Omental fat pad (tissue), 3 donors: ENCODE measurements at regions not wholly inside any gene's neighbourhood (a gene's known extent, or its start where the extent isn't known, plus 50 kb on each side); places are given as distances from the start of the nearest gene placed in this dataset.

Source experiments
- ATAC-seq: fragments of 150-250 bp; one replicate; pipeline ENCODE4 v1.9.1; 2016; ENCODE audit warnings: mild to moderate bottlenecking, moderate library complexity; ENCODE audit not compliant: low FRiP score
- DNase-seq: peaks from one replicate; pipeline ENCODE4 v3.0.0-alpha.2; 2019; ENCODE audit warnings: low spot score
- TF ChIP-seq, protein P1 (sequence below), 3 donors: fragments of 450-650 bp; IDR thresholded peaks; one replicate each; pipeline ENCODE4 v1.5.1; 2016 to 2017; ENCODE audit warnings: antibody characterized with exemption in 3 of 3, mild to moderate bottlenecking in 3 of 3, moderate library complexity in 2 of 3

- ATAC-seq, result no peak
- TF ChIP-seq, protein P1, sequence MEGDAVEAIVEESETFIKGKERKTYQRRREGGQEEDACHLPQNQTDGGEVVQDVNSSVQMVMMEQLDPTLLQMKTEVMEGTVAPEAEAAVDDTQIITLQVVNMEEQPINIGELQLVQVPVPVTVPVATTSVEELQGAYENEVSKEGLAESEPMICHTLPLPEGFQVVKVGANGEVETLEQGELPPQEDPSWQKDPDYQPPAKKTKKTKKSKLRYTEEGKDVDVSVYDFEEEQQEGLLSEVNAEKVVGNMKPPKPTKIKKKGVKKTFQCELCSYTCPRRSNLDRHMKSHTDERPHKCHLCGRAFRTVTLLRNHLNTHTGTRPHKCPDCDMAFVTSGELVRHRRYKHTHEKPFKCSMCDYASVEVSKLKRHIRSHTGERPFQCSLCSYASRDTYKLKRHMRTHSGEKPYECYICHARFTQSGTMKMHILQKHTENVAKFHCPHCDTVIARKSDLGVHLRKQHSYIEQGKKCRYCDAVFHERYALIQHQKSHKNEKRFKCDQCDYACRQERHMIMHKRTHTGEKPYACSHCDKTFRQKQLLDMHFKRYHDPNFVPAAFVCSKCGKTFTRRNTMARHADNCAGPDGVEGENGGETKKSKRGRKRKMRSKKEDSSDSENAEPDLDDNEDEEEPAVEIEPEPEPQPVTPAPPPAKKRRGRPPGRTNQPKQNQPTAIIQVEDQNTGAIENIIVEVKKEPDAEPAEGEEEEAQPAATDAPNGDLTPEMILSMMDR (IDR thresholded peaks at IDR 0.05), result no peak
- DNase-seq, result no peak
Observed at GRCh38 chr18:26714739-26715138, 150.8 kb downstream of the AQP4 start.

- ATAC-seq, result no peak
- TF ChIP-seq, protein P1 (IDR thresholded peaks at IDR 0.05), result no peak
- no peak for DNase-seq
Observed at GRCh38 chr18:26711756-26712155, 153.8 kb downstream of the AQP4 start.

- TF ChIP-seq, protein P1 (IDR thresholded peaks at IDR 0.05), result no peak
- DNase-seq (no peak), ATAC-seq (no peak)
Observed at GRCh38 chr18:26710470-26711096, 154.9 kb downstream of the AQP4 start.

DNA sequence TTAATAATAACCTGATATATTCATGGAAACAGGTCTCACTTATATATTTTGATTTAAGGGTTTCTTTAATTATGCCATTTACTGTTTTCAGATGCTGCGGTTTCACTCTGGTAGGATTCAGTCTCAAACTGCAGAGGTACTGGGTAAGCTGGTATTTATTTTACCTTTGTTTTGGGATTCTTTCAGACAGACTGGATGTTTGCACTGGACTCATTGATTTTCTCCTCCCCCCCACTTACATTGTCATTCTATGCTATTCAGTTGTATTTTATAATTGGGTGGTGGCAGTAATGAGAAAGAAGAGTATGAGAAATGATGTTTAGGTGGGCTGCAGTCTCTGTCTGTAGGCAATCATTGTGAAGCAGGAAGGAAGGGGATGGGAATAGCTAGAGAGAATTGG is 155.6 kb downstream of the AQP4 start:
- ATAC-seq (no peak), DNase-seq (no peak)
- TF ChIP-seq, protein P1 (IDR thresholded peaks at IDR 0.05), result no peak

DNA sequence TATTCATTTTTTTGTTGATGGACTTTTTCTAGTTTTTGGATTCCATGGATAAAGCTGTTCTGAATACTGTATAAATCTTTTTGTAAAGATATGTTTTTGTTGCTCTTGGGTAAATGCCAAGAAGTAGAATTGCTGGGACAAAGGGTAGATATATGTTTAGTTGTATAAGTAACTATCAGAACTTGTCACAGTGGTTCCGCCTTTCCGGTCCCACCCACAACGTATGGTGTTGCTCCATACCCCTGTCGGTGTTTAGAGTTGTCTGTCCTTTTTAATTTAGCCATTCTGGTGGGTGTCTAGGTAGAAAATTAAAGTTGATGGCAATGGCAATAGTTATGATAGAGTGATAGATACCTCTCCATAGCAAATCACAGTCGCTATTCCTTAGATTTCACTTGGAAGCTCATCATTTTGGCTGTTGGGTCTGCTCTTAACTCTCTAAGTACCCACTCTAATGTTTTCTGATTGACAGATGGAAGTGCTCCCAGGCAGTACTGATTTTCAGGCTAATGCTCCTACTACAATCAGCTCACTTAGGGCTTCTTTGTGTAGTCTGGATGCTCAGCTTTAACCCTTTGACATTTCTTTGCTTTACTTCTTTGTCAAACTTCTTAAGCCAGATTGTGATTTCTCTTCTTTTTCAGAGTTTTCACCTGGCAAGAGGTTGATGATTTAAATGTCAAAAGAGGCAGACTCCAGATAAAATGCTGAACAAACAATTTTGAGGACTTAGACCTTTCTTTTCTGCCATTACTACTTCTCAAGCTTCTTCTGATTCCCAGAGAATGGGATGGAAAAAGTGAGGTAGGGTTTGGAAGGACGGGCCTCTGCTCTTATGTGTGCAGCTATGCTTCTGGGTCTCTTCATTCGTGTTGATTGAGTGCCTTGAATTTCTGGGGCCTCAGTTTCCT is 156.4 kb downstream of the AQP4 start:
- TF ChIP-seq, protein P1 (IDR thresholded peaks at IDR 0.05), result no peak
- DNase-seq (no peak), ATAC-seq (no peak)

DNA sequence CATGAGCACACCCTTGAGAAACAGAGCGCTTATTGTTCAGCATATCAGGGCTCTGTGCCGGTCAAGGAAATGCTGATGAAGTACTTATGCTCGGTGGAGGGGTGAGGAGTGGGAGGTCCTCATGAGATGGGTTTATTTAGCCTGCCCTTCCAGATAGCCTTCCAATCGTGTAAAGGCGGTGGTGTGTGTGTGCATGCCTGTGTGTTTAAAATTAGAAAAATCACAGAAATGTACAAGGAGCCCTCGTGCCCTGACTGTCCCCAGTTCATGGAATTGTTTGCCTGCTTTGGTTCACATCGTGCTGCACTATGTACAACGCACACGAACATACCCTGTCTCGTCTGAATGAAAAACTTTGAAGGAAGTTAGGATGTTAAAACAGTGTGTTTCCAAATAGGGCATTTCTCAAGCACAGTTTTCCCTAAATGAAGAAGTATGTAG is 158.6 kb downstream of the AQP4 start:
- no peak for DNase-seq
- no peak for ATAC-seq

More for the DNA sequence above, 158.6 kb downstream of the AQP4 start:
- TF ChIP-seq, protein P1 (IDR thresholded peaks at IDR 0.05), result no peak
